ENCODE measurements at regions not wholly inside any gene's neighbourhood (a gene's known extent, or its start where the extent isn't known, plus 50 kb on each side); places are given as distances from the start of the nearest gene placed in this dataset.

GRCh38 chr5:74322191-74322590, 318.3 kb downstream of the ENC1 start:
- no peaks in the 10 kb centered on the region for H3K36me3 ChIP-seq
- no peaks in the 10 kb centered on the region for H3K4me1 ChIP-seq (ENCODE audit: control insufficient read depth in 1 of 2, insufficient read depth in 1 of 2, low read depth in 1 of 2, low read length in 1 of 2)
- no peak overlapping the region for H3K4me3 ChIP-seq (ENCODE audit: low read depth in 1 of 2, low read length in 1 of 2)
- no peak overlapping the region for H3K27ac ChIP-seq
- peaks cover 34% of the 10 kb centered on the region for H3K27me3 ChIP-seq
- H3K9me3 ChIP-seq: no peaks in the 10 kb centered on the region
- TF ChIP-seq, protein P1, sequence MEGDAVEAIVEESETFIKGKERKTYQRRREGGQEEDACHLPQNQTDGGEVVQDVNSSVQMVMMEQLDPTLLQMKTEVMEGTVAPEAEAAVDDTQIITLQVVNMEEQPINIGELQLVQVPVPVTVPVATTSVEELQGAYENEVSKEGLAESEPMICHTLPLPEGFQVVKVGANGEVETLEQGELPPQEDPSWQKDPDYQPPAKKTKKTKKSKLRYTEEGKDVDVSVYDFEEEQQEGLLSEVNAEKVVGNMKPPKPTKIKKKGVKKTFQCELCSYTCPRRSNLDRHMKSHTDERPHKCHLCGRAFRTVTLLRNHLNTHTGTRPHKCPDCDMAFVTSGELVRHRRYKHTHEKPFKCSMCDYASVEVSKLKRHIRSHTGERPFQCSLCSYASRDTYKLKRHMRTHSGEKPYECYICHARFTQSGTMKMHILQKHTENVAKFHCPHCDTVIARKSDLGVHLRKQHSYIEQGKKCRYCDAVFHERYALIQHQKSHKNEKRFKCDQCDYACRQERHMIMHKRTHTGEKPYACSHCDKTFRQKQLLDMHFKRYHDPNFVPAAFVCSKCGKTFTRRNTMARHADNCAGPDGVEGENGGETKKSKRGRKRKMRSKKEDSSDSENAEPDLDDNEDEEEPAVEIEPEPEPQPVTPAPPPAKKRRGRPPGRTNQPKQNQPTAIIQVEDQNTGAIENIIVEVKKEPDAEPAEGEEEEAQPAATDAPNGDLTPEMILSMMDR (IDR thresholded peaks at IDR 0.05): no peak

DNA sequence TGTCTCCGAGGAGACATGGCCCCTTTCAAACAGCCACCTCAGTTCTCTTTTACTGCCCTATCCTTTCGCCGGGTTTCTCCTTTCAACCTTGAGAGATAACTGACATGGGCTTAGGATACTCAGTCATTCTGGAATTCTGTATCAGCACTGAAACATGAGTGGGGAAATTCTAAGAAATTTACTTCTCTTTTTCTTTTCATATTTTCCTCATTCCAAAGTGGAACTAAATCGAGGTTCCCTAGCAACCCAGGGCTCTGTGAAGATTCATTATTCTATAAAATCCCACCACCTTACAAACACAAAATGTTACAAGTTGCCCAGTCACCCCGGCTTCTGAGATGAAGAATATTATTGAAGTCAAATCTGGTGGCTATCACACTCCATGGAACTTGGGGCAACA, 319.2 kb downstream of the ENC1 start:
- H3K27ac ChIP-seq: no peak overlapping the region
- TF ChIP-seq, protein P1 (IDR thresholded peaks at IDR 0.05): no peak
- no peak overlapping the region for H3K4me3 ChIP-seq (ENCODE audit: low read depth in 1 of 2, low read length in 1 of 2)
- H3K27me3 ChIP-seq: peaks cover 27% of the 10 kb centered on the region
- no peaks in the 10 kb centered on the region for H3K4me1 ChIP-seq (ENCODE audit: control insufficient read depth in 1 of 2, insufficient read depth in 1 of 2, low read depth in 1 of 2, low read length in 1 of 2)
- H3K36me3 ChIP-seq: no peaks in the 10 kb centered on the region
- H3K9me3 ChIP-seq: no peaks in the 10 kb centered on the region

- no peak overlapping the region for H3K27ac ChIP-seq
- no peak overlapping the region for H3K4me3 ChIP-seq (ENCODE audit: low read depth in 1 of 2, low read length in 1 of 2)
- no peaks in the 10 kb centered on the region for H3K9me3 ChIP-seq
- TF ChIP-seq, protein P1 (IDR thresholded peaks at IDR 0.05): no peak
- H3K4me1 ChIP-seq (ENCODE audit: control insufficient read depth in 1 of 2, insufficient read depth in 1 of 2, low read depth in 1 of 2, low read length in 1 of 2): no peaks in the 10 kb centered on the region
- H3K27me3 ChIP-seq: peaks cover 26% of the 10 kb centered on the region
- no peaks in the 10 kb centered on the region for H3K36me3 ChIP-seq
Measured at GRCh38 chr5:74320526-74320925, 320.0 kb downstream of the ENC1 start.

- H3K4me3 ChIP-seq (ENCODE audit: low read depth in 1 of 2, low read length in 1 of 2): no peak overlapping the region
- peaks cover 29% of the 10 kb centered on the region for H3K27me3 ChIP-seq
- no peaks in the 10 kb centered on the region for H3K36me3 ChIP-seq
- H3K4me1 ChIP-seq (ENCODE audit: control insufficient read depth in 1 of 2, insufficient read depth in 1 of 2, low read depth in 1 of 2, low read length in 1 of 2): no peaks in the 10 kb centered on the region
- no peaks in the 10 kb centered on the region for H3K9me3 ChIP-seq
- no peak overlapping the region for H3K27ac ChIP-seq
- TF ChIP-seq, protein P1 (IDR thresholded peaks at IDR 0.05): no peak
Measured at GRCh38 chr5:74319076-74319475, 321.5 kb downstream of the ENC1 start.

DNA sequence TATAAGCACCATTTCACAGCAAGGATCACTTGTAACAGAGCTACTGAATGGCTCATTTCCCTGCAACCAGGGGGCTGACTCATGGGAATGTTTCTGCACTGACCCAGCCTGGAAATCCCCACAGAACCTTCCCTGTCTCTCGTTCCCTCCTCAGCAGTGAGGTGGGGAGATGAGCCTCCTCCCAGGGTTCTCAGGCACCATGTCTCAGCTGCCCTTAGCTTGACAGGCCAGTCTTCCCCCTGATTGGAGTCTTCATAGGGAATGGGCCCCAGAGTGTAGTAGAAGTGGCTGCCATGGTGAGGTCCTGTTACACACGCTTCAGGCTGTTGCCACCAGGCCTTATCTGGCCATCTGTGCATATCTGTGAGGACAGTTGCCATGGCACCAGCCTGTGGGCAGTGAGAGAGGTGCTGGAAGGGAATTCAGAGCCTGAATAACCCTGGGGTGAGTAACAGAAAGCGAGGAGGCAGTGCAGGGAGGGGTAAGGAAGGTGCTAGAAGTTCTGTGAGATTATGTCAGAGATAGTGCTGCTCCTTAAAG, 324.4 kb downstream of the ENC1 start:
- Histone ChIP-seq H3K9me3 (no peaks in the 10 kb centered on the region), H3K4me3 (ENCODE audit: low read depth in 1 of 2, low read length in 1 of 2) (no peak overlapping the region), H3K27me3 (peaks cover 21% of the 10 kb centered on the region), H3K4me1 (ENCODE audit: control insufficient read depth in 1 of 2, insufficient read depth in 1 of 2, low read depth in 1 of 2, low read length in 1 of 2) (no peaks in the 10 kb centered on the region), H3K36me3 (no peaks in the 10 kb centered on the region), H3K27ac (no peak overlapping the region)
- TF ChIP-seq, protein P1 (IDR thresholded peaks at IDR 0.05): no peak

DNA sequence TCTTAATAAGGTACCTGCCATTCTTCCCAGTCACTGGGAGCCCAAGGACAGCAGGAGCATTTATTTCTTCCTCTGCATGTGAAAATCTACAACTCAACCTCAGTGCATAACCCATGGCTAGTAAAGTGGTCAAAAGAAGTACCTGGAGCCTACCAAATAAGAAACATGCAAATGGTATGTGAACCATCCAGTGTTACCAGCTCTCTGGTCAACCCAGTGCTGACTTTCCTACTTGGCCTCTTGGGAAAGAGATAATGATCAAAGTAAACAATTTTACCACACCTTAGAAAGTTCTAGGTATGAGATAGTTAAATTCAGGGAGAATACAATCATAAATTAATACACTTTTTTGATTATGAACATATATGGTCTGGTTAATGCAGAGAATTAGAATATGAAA, 325.6 kb downstream of the ENC1 start:
- Histone ChIP-seq H3K36me3 (no peaks in the 10 kb centered on the region), H3K4me3 (ENCODE audit: low read depth in 1 of 2, low read length in 1 of 2) (no peak overlapping the region), H3K27me3 (peaks cover 31% of the 10 kb centered on the region), H3K4me1 (ENCODE audit: control insufficient read depth in 1 of 2, insufficient read depth in 1 of 2, low read depth in 1 of 2, low read length in 1 of 2) (no peaks in the 10 kb centered on the region), H3K27ac (no peak overlapping the region), H3K9me3 (no peaks in the 10 kb centered on the region)
- TF ChIP-seq, protein P1 (IDR thresholded peaks at IDR 0.05): no peak

Measured in neutrophil (primary cell).